GM13976 (cell line): ENCODE measurements at regions not wholly inside any gene's neighbourhood (a gene's known extent, or its start where the extent isn't known, plus 50 kb on each side); places are given as distances from the start of the nearest gene placed in this dataset.

ENCODE experiments used
- DNase-seq: peaks from one replicate; pipeline ENCODE4 v3.0.0; 2012; ENCODE audit warnings: low spot score
- CTCF ChIP-seq: IDR thresholded peaks from 2 replicates; pipeline ENCODE4 v1.5.1; 2012; ENCODE audit warnings: borderline replicate concordance, mild to moderate bottlenecking; ENCODE audit not compliant: insufficient read depth; ENCODE audit errors: extremely low read depth, missing control alignments, control extremely low read depth
- in situ Hi-C: fragments of 300-500 bp; cut with MboI; formaldehyde crosslinking; loops from one replicate; pipeline ENCODE4 v1.12.0; 2022; ENCODE audit warnings: low sequenced_read_pairs, mixed read lengths, inconsistent platforms; ENCODE audit not compliant: unreplicated experiment

GRCh38 chr16:48965386-48965785, 316.3 kb downstream of the CBLN1 start:
- in situ Hi-C loops, result no loop called here
- TF ChIP-seq CTCF, result no peak
- no peak for DNase-seq

GRCh38 chr16:48963901-48964615, 317.6 kb downstream of the CBLN1 start:
- DNase-seq, result no peak

GRCh38 chr16:48963306-48963705, 318.3 kb downstream of the CBLN1 start:
- in situ Hi-C loops, result no loop called here
- DNase-seq, result no peak
- TF ChIP-seq CTCF, result no peak

More at GRCh38 chr16:48963901-48964615, 317.6 kb downstream of the CBLN1 start:
- TF ChIP-seq CTCF, result no peak
- in situ Hi-C loops, result no loop called here

GRCh38 chr16:48961546-48961945, 320.1 kb downstream of the CBLN1 start:
- DNase-seq, result no peak
- TF ChIP-seq CTCF, result no peak
- in situ Hi-C loops, result no loop called here

- in situ Hi-C loops, result no loop called here
- no peak for DNase-seq
These were observed 320.8 kb downstream of the CBLN1 start for GRCh38 chr16:48960830-48961229.

GRCh38 chr16:48959747-48960146, 321.9 kb downstream of the CBLN1 start:
- no peak for DNase-seq
- no peak for TF ChIP-seq CTCF
- in situ Hi-C loops, result no loop called here

More at GRCh38 chr16:48960830-48961229, 320.8 kb downstream of the CBLN1 start:
- no peak for TF ChIP-seq CTCF
